ENCODE measurements at regions not wholly inside any gene's neighbourhood (a gene's known extent, or its start where the extent isn't known, plus 50 kb on each side); places are given as distances from the start of the nearest gene placed in this dataset.

- DNase-seq (ENCODE audit: low spot score) = no peak
- Histone ChIP-seq H3K4me2 (no peak overlapping the region), H3K27ac (ENCODE audit: low read depth) (no peak overlapping the region), H2AFZ (no peak overlapping the region), H3K27me3 (ENCODE audit: insufficient read depth) (no peaks in the 10 kb centered on the region), H3K36me3 (ENCODE audit: insufficient read depth) (no peaks in the 10 kb centered on the region), H4K20me1 (replicated peaks; ENCODE audit: insufficient read depth) (no peaks in the 10 kb centered on the region), H3K4me1 (ENCODE audit: insufficient read depth) (0 out of 2 replicates have a peak, but pooled peaks cover 2% of the 10 kb centered on the region), H3K4me3 (no peak overlapping the region), H3F3A (replicated peaks; ENCODE audit: low read depth) (no peaks in the 10 kb centered on the region), H3K9me2 (ENCODE audit: insufficient read depth) (no peaks in the 10 kb centered on the region), H3K79me2 (replicated peaks; ENCODE audit: insufficient read depth) (no peaks in the 10 kb centered on the region)
- no peak for TF ChIP-seq REST (IDR thresholded peaks at IDR 0.05; ENCODE audit: unreplicated experiment)
- TF ChIP-seq ZNF331 (CRISPR knock-in tag; IDR thresholded peaks at IDR 0.05; ENCODE audit: low read depth) = no peak
- TF ChIP-seq NANOG (IDR thresholded peaks at IDR 0.05; ENCODE audit: borderline replicate concordance) = no peak
- TF ChIP-seq, protein P1, sequence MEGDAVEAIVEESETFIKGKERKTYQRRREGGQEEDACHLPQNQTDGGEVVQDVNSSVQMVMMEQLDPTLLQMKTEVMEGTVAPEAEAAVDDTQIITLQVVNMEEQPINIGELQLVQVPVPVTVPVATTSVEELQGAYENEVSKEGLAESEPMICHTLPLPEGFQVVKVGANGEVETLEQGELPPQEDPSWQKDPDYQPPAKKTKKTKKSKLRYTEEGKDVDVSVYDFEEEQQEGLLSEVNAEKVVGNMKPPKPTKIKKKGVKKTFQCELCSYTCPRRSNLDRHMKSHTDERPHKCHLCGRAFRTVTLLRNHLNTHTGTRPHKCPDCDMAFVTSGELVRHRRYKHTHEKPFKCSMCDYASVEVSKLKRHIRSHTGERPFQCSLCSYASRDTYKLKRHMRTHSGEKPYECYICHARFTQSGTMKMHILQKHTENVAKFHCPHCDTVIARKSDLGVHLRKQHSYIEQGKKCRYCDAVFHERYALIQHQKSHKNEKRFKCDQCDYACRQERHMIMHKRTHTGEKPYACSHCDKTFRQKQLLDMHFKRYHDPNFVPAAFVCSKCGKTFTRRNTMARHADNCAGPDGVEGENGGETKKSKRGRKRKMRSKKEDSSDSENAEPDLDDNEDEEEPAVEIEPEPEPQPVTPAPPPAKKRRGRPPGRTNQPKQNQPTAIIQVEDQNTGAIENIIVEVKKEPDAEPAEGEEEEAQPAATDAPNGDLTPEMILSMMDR (conservative IDR thresholded peaks at IDR 0.05; ENCODE audit: low read depth in 2 of 2) = no peak
- TF ChIP-seq, protein P2, sequence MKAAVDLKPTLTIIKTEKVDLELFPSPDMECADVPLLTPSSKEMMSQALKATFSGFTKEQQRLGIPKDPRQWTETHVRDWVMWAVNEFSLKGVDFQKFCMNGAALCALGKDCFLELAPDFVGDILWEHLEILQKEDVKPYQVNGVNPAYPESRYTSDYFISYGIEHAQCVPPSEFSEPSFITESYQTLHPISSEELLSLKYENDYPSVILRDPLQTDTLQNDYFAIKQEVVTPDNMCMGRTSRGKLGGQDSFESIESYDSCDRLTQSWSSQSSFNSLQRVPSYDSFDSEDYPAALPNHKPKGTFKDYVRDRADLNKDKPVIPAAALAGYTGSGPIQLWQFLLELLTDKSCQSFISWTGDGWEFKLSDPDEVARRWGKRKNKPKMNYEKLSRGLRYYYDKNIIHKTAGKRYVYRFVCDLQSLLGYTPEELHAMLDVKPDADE (IDR thresholded peaks at IDR 0.05) = no peak
- TF ChIP-seq, protein P3, sequence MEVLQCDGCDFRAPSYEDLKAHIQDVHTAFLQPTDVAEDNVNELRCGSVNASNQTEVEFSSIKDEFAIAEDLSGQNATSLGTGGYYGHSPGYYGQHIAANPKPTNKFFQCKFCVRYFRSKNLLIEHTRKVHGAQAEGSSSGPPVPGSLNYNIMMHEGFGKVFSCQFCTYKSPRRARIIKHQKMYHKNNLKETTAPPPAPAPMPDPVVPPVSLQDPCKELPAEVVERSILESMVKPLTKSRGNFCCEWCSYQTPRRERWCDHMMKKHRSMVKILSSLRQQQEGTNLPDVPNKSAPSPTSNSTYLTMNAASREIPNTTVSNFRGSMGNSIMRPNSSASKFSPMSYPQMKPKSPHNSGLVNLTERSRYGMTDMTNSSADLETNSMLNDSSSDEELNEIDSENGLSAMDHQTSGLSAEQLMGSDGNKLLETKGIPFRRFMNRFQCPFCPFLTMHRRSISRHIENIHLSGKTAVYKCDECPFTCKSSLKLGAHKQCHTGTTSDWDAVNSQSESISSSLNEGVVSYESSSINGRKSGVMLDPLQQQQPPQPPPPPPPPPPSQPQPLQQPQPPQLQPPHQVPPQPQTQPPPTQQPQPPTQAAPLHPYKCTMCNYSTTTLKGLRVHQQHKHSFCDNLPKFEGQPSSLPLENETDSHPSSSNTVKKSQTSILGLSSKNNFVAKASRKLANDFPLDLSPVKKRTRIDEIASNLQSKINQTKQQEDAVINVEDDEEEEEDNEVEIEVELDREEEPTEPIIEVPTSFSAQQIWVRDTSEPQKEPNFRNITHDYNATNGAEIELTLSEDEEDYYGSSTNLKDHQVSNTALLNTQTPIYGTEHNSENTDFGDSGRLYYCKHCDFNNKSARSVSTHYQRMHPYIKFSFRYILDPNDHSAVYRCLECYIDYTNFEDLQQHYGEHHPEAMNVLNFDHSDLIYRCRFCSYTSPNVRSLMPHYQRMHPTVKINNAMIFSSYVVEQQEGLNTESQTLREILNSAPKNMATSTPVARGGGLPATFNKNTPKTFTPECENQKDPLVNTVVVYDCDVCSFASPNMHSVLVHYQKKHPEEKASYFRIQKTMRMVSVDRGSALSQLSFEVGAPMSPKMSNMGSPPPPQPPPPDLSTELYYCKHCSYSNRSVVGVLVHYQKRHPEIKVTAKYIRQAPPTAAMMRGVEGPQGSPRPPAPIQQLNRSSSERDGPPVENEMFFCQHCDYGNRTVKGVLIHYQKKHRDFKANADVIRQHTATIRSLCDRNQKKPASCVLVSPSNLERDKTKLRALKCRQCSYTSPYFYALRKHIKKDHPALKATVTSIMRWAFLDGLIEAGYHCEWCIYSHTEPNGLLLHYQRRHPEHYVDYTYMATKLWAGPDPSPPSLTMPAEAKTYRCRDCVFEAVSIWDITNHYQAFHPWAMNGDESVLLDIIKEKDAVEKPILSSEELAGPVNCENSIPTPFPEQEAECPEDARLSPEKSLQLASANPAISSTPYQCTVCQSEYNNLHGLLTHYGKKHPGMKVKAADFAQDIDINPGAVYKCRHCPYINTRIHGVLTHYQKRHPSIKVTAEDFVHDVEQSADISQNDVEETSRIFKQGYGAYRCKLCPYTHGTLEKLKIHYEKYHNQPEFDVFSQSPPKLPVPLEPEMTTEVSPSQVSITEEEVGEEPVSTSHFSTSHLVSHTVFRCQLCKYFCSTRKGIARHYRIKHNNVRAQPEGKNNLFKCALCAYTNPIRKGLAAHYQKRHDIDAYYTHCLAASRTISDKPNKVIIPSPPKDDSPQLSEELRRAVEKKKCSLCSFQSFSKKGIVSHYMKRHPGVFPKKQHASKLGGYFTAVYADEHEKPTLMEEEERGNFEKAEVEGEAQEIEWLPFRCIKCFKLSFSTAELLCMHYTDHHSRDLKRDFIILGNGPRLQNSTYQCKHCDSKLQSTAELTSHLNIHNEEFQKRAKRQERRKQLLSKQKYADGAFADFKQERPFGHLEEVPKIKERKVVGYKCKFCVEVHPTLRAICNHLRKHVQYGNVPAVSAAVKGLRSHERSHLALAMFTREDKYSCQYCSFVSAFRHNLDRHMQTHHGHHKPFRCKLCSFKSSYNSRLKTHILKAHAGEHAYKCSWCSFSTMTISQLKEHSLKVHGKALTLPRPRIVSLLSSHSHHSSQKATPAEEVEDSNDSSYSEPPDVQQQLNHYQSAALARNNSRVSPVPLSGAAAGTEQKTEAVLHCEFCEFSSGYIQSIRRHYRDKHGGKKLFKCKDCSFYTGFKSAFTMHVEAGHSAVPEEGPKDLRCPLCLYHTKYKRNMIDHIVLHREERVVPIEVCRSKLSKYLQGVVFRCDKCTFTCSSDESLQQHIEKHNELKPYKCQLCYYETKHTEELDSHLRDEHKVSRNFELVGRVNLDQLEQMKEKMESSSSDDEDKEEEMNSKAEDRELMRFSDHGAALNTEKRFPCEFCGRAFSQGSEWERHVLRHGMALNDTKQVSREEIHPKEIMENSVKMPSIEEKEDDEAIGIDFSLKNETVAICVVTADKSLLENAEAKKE (CRISPR knock-in tag; IDR thresholded peaks at IDR 0.05) = no peak
- no peak for TF ChIP-seq JUNB (IDR thresholded peaks at IDR 0.05; ENCODE audit: unreplicated experiment)
- no peak for TF ChIP-seq STAT1 (IDR thresholded peaks at IDR 0.05; ENCODE audit: unreplicated experiment)
- TF ChIP-seq POLR2AphosphoS5 (IDR thresholded peaks at IDR 0.05; ENCODE audit: low read depth) = no peak
- TF ChIP-seq CREB1 (CRISPR knock-in tag; IDR thresholded peaks at IDR 0.05; ENCODE audit: low read depth) = no peak
- TF ChIP-seq EZH2 (IDR thresholded peaks at IDR 0.05; ENCODE audit: low read depth, unreplicated experiment) = no peak
- no peak for TF ChIP-seq EZH2phosphoT487 (IDR thresholded peaks at IDR 0.05; ENCODE audit: unreplicated experiment)
- no peak for TF ChIP-seq ZNF114 (CRISPR knock-in tag; IDR thresholded peaks at IDR 0.05)
- Mint-ChIP-seq H3K9me3 (no peaks in the 10 kb centered on the region), H3K27ac (no peak overlapping the region), H3K27me3 (ENCODE audit: insufficient read depth, low read depth, poor library complexity) (no peaks in the 10 kb centered on the region), H3K4me1 (peaks cover 18% of the 10 kb centered on the region), H3K36me3 (ENCODE audit: low read depth) (no peaks in the 10 kb centered on the region), H3K4me3 (no peak overlapping the region)
- ATAC-seq = no peak
Observed at GRCh38 chr7:15829691-15830090, 143.2 kb upstream of the MEOX2 start.

Measured in GM23338 (cell line).